NCI-H2081 treated with DMSO at 0.1 percent for 48 hours (cell line): ENCODE measurements at regions not wholly inside any gene's neighbourhood (a gene's known extent, or its start where the extent isn't known, plus 50 kb on each side); places are given as distances from the start of the nearest gene placed in this dataset.
"Not testable (repeated sequence)": the region's sequence is repeated elsewhere in the genome, so short reads cannot be mapped to it uniquely, and the experiment has no call there.

ENCODE experiments used
- DNase-seq: peaks from one replicate; lab custom pipeline; 2025; lab: John Stamatoyannopoulos, UW

GRCh38 chr12:3367750-3368444, 123.1 kb upstream of the PRMT8 start:
- DNase-seq = no peak

GRCh38 chr12:3371018-3371417, 120.0 kb upstream of the PRMT8 start:
- no peak for DNase-seq

DNA sequence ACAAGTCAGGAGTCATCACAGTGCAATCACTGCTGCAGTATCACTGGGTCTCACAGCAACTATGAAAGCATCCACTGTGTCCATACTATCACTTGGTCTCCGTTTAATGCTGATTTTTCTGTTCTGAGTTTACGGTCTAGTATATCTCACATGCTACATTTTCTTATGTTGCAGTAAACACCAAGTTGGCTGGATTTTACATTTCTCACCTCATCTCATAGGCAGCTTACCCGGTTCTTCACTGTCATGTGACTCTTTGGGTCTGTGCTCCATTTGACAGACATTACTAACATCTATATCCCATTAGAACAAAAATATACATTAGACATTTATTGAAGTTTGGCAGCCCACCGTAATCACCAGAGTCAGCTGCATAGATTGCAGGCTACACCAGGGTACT, 115.7 kb upstream of the PRMT8 start:
- no peak for DNase-seq

DNA sequence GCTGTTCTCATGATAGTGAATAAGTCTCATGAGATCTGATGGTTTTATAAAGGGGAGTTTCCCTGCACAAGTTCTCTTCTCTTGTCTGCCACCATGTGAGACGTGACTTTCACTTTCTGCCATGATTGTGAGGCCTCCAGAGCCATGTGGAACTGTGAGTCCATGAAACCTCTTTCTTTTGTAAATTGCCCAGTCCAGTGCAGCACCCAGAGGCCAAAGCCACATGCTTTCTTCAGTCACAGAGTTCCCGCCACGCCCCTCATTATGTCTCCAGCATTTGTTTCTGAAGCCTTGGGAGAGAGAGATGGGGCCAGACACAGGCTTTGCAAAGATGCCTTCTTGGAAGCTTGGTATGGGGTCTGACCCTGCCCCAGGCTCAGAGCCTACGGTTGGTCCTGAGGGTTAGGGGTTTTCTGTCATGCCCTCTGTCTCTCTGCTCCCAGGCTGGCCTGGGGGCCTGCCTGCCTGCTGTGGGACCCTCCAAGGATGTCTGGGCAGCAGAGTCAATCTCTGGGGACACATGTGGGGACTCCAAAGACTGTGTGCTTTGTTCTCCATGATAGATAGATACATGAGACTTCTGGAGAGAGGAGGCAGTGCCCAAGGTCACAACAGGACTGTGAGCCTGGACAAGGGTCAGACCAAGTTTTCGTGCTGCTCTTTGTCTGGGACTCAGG, 114.1 kb upstream of the PRMT8 start:
- DNase-seq = no peak

GRCh38 chr12:3378655-3379054, 112.3 kb upstream of the PRMT8 start:
- no peak for DNase-seq

DNA sequence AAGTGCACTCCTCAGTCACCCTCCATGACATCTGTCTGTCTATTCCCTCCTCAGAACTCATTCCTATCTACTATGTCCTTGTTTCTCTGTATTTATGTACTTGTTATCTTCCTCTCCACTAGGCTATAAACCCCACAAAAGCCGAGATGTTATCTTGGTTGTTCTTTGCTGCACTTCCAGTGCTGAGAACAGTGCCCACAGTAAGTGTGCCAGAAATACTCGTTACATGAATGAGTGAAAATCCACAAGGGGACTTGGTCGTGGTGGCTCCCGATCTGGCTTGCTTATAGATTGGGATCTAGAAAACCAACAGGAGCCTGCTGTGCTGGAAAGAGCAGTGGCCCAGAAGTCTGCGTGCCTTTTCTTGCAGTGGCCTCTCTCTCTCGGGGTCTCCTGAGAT, 111.9 kb upstream of the PRMT8 start:
- no peak for DNase-seq

GRCh38 chr12:3380200-3381043, 110.6 kb upstream of the PRMT8 start:
- DNase-seq = no peak

GRCh38 chr12:3381059-3382047, 109.7 kb upstream of the PRMT8 start:
- DNase-seq = no peak

- no peak for DNase-seq
Observed at GRCh38 chr12:3389986-3390385, 101.0 kb upstream of the PRMT8 start.

DNA sequence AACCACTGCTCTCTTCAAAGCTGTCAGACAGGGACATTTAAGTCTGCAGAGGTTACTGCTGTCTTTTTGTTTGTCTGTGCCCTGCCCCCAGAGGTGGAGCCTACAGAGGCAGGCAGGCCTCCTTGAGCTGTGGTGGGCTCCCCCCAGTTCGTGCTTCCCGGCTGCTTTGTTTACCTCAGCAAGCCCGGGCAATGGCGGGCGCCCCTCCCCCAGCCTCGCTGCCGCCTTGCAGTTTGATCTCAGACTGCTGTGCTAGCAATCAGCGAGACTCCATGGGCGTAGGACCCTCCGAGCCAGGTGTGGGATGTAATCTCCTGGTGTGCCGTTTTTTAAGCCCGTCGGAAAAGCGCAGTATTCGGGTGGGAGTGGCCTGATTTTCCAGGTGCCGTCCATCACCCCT, 93.4 kb upstream of the PRMT8 start:
- DNase-seq = not testable (repeated sequence)

DNA sequence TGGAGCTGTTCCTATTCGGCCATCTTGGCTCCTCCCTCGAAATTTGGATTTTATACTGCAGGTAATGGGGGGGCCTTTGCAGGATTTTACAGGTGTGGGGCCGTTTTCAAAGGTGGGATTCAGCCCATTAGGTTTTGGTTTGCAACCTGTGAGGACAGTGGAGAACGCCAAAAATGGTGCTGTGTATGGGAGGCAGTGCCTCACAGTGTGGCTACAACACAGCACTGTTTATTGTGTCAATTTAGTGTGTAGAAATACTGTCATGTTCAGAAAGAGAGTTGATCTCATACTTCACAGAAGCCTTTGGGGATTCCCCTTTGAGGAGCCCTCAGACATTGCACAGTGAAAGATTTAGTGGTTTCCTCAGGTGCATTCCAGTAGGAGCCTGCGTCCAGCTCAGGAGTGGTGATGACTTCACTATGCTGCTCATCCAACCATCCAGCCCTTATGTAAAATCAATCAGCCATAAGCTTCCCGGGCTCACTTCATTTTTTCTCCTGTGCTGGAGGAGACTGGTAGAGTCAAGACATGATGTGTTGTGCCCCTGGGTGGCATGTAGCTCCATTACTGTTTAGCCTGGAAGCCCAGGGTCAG, 92.7 kb upstream of the PRMT8 start:
- DNase-seq = no peak

- DNase-seq = no peak
Observed at GRCh38 chr12:3405821-3406220, 85.2 kb upstream of the PRMT8 start.

DNA sequence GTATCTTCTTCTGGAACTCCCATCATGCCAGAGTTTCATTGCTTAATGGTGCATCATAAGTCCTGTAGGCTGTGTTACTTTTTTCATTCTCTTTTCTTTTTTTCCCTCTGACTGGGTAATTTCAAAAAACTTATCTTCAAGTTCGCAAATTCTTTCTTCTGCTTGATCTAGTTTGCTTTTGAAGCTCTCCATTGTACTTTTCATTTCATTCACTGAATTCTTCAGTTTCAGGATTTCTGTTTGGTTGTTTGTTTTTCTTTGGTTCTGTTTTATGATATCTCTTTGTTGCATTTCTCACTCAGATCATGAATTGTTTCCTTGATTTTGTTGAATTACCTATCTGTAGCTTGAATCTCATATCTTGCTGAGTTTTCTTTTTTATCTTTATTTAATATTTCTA, 83.3 kb upstream of the PRMT8 start:
- no peak for DNase-seq

GRCh38 chr12:3409662-3410061, 81.3 kb upstream of the PRMT8 start:
- DNase-seq = no peak

GRCh38 chr12:3416159-3416558, 74.8 kb upstream of the PRMT8 start:
- DNase-seq = no peak

GRCh38 chr12:3416670-3417069, 74.3 kb upstream of the PRMT8 start:
- no peak for DNase-seq

GRCh38 chr12:3417113-3417512, 73.9 kb upstream of the PRMT8 start:
- no peak for DNase-seq

DNA sequence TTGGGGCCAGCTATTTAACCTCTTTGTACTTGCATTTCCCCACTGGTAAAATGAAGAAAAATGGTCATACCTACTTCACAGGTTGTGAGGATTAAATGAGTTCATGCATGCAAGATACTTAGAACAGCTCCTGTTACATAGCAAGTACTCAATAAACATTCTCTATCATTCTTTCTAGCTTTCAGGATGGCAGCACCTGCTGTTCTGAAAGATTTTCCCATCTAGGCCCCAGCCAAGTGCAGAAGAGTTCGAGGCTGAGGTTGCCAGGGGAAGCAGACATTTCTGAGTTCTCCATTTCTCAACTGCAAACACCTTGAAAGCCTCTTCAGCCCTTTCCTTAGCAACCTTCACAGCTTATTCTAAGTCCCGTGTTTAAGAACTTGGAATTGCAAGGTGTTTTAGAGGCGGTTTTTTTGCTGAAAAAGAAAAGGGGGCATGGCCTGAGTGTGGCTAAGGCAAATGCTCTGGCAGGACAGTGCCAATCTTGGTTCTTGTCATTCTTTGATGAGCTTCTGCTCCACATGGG, 73.0 kb upstream of the PRMT8 start:
- DNase-seq = no peak

GRCh38 chr12:3418609-3419390, 72.2 kb upstream of the PRMT8 start:
- DNase-seq = no peak

- DNase-seq = no peak
Observed at GRCh38 chr12:3419558-3419957, 71.4 kb upstream of the PRMT8 start.
